Activated B cell treated with CpG ODN at 0.5 μM for 24 hours (primary cell): ENCODE measurements at regions not wholly inside any gene's neighbourhood (a gene's known extent, or its start where the extent isn't known, plus 50 kb on each side); places are given as distances from the start of the nearest gene placed in this dataset.

ENCODE experiments used
- ATAC-seq: fragments of 200-7000 bp; cut with Tn5 transposase; one replicate; pipeline ENCODE4 v1.10.0; 2021; ENCODE audit warnings: low read depth, mild to moderate bottlenecking, moderate library complexity
- CTCF ChIA-PET: fragments of 350-600 bp; sonication (Branson Sonifier 250); formaldehyde crosslinking; loops from one replicate; lab custom pipeline; 2021; ENCODE audit warnings: antibody characterized with exemption; lab: Charles Lee
- POLR2A ChIA-PET: fragments of 350-600 bp; sonication (Branson Sonifier 250); formaldehyde crosslinking; loops from one replicate; lab custom pipeline; 2021; ENCODE audit warnings: antibody characterized with exemption; lab: Charles Lee
- DNase-seq: peaks from one replicate; pipeline ENCODE4 v3.0.0; 2022
- H3K27ac Mint-ChIP-seq: one replicate; pipeline ENCODE4 v1.8.0; 2020; ENCODE audit warnings: mixed read lengths
- H3K27me3 Mint-ChIP-seq: one replicate; pipeline ENCODE4 v1.8.0; 2021; ENCODE audit warnings: mixed read lengths
- H3K36me3 Mint-ChIP-seq: one replicate; pipeline ENCODE4 v1.8.0; 2021; ENCODE audit warnings: low read depth, mixed read lengths
- H3K4me1 Mint-ChIP-seq: one replicate; pipeline ENCODE4 v1.8.0; 2021; ENCODE audit warnings: mixed read lengths
- H3K4me3 Mint-ChIP-seq: one replicate; pipeline ENCODE4 v1.8.0; 2020; ENCODE audit warnings: mild to moderate bottlenecking, mixed read lengths
- H3K9me3 Mint-ChIP-seq: one replicate; pipeline ENCODE4 v1.8.0; 2020; ENCODE audit warnings: mixed read lengths
- intact Hi-C: fragments of 100-400 bp; cut with micrococcal nuclease; formaldehyde crosslinking; loops from one replicate; pipeline ENCODE4 v1.15.1; 2024
- TF ChIP-seq, protein P1 (sequence below): fragments of 200-600 bp; IDR thresholded peaks from one replicate; pipeline ENCODE4 v1.8.0; 2022; ENCODE audit warnings: antibody characterized with exemption, mild to moderate bottlenecking

DNA sequence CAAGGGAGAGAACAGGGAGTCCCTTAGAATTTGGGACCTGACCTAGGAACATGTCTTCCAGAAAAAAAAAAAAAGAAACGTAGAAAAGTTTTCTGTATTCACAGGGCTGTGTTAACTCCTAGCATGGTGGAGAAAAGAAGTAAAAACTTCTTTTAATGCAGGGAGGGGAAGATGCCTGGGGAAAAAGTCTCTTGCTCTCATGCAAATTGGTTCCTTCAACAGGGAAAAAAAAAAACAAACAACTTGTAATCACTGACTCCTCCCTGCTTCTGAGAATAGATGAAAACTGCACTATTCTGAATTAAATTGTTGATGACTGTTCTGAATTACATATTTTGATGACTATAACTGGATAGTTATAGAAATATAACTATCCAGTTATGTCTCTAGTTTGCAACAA is 933.2 kb downstream of the TRIB2 start:
- Mint-ChIP-seq H3K27ac (no peak overlapping the region), H3K27me3 (no peaks in the 10 kb centered on the region), H3K4me3 (no peak overlapping the region), H3K4me1 (no peaks in the 10 kb centered on the region), H3K36me3 (no peaks in the 10 kb centered on the region), H3K9me3 (peaks cover 12% of the 10 kb centered on the region)
- CTCF ChIA-PET = no interaction called here
- ATAC-seq (no peak), DNase-seq (no peak)
- intact Hi-C loops = no loop called here
- POLR2A ChIA-PET = no interaction called here
- TF ChIP-seq, protein P1, sequence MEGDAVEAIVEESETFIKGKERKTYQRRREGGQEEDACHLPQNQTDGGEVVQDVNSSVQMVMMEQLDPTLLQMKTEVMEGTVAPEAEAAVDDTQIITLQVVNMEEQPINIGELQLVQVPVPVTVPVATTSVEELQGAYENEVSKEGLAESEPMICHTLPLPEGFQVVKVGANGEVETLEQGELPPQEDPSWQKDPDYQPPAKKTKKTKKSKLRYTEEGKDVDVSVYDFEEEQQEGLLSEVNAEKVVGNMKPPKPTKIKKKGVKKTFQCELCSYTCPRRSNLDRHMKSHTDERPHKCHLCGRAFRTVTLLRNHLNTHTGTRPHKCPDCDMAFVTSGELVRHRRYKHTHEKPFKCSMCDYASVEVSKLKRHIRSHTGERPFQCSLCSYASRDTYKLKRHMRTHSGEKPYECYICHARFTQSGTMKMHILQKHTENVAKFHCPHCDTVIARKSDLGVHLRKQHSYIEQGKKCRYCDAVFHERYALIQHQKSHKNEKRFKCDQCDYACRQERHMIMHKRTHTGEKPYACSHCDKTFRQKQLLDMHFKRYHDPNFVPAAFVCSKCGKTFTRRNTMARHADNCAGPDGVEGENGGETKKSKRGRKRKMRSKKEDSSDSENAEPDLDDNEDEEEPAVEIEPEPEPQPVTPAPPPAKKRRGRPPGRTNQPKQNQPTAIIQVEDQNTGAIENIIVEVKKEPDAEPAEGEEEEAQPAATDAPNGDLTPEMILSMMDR = no peak

DNA sequence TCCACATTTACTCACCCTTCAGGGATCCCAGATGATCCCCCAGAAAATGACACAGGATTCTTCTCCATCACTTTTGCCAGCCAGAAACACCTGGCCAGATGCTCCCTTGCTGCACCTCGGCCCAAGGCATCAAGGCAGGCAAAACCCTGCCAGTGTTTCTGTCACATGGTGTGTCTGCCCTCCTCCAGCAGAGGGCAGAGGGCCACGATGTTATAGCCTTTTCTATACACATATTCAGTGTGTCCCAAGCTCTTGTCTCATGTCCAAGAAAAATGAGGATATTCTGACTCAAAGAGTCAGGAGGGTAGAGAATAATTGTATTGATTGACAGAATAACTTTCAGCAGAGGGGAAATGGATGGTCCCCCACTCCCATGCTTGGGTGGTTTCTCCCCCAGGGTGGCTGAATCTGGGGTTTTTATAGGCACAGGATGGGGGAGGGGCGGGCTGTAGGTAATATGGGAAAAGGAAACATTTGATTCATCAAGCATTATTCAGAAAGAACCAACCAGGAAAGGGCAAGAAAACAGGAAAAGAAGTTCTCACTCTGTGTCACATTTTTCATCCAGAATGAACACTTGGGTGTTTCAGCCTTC is 933.9 kb downstream of the TRIB2 start:
- no peaks in the 10 kb centered on the region for H3K4me1 Mint-ChIP-seq
- intact Hi-C loops = no loop called here
- no peak overlapping the region for H3K4me3 Mint-ChIP-seq
- H3K27me3 Mint-ChIP-seq = no peaks in the 10 kb centered on the region
- TF ChIP-seq, protein P1 = no peak
- no peak overlapping the region for H3K27ac Mint-ChIP-seq
- no peaks in the 10 kb centered on the region for H3K36me3 Mint-ChIP-seq
- ChIA-PET POLR2A (no interaction called here), CTCF (no interaction called here)
- DNase-seq (no peak), ATAC-seq (no peak)
- peaks cover 12% of the 10 kb centered on the region for H3K9me3 Mint-ChIP-seq

DNA sequence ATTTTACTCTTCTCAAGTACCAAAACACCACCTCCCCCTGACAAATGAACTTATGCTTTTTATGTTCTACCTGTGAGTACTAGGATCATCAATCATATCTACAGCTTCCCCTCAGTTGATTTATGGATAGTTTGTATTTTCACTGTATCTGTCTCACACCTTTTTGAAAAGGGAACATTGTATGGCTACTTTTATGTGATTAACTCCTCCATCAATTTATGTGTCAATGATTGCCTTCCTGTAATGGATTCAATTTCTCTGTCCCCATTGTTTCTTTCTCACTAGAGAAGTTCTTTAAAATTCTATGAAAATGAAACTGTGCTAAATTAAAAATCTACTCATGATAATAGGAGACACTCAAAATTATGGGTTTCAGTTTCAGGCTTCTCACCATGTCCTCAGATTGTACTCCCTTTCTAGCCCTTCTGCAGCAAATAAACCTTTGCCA is 935.0 kb downstream of the TRIB2 start:
- Mint-ChIP-seq H3K9me3 (peaks cover 8% of the 10 kb centered on the region), H3K27me3 (no peaks in the 10 kb centered on the region), H3K4me3 (no peak overlapping the region), H3K36me3 (no peaks in the 10 kb centered on the region), H3K27ac (no peak overlapping the region), H3K4me1 (no peaks in the 10 kb centered on the region)
- DNase-seq (no peak), ATAC-seq (no peak)
- CTCF ChIA-PET = no interaction called here
- intact Hi-C loops = loop anchor here (1.0 kb wide), 1 partner anchor 33 kb away; no protein-coding TSS in a partner anchor
- POLR2A ChIA-PET = no interaction called here
- TF ChIP-seq, protein P1 = no peak

DNA sequence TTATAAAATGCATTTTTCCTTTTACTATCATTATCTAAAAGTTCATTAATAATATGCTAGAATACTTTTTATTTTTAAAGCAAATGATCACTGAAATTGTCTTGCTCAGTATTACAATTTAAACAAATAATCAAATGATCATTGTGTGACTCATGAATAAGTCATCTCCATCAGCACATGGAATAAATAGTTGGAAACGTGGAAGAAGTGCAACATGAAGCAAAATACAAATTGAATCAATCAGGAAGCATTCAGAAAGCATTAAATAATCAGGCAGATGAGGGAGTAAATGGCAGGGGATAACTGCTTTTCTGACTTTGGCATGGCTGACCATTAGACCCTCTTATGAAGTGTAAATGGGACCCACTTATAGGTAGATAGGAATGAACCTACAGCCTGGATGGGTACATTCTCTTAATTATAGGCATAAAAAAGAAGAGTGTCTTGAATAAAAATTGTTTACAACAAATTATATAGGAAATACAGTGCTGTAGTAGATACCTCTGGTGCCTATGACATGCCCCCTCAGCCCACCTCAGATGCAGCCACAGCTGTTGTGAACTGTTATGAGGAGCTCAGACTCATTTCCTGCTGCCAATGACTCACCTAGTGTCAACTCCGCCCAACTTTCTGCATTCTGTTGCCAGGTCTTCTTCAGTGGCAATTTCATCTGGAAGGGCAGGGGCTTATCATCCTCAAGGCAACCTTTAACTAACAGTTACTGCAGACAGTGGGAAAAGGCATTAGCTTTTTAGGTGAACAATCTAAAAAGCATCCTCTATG is 936.0 kb downstream of the TRIB2 start:
- DNase-seq (no peak), ATAC-seq (no peak)
- intact Hi-C loops = loop anchor here (1.0 kb wide), 1 partner anchor 32 kb away; no protein-coding TSS in a partner anchor
- no peaks in the 10 kb centered on the region for H3K27me3 Mint-ChIP-seq
- TF ChIP-seq, protein P1 = no peak
- H3K27ac Mint-ChIP-seq = no peak overlapping the region
- no peak overlapping the region for H3K4me3 Mint-ChIP-seq
- H3K9me3 Mint-ChIP-seq = peaks cover 8% of the 10 kb centered on the region
- POLR2A ChIA-PET = no interaction called here
- no peaks in the 10 kb centered on the region for H3K4me1 Mint-ChIP-seq
- CTCF ChIA-PET = no interaction called here
- H3K36me3 Mint-ChIP-seq = no peaks in the 10 kb centered on the region

DNA sequence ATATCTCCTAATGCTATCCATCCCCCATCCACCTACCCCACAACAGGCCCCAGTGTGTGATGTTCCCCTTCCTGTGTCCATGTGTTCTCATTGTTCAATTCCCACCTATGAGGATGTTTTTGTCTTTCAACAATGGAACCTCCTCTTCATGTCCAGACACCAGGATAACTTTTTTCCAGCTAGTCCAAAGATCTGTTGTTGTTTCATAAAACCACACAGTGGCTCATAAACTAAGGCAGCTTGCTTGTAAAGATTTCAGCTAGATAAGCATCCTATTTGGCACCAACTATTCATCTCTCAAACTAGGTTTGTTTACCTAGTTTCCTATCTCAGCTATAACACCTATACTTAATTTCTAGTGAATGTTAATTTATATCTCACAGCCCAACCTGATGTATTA is 937.7 kb downstream of the TRIB2 start:
- ATAC-seq (no peak), DNase-seq (no peak)
- Mint-ChIP-seq H3K27ac (no peak overlapping the region), H3K4me3 (no peak overlapping the region), H3K27me3 (no peaks in the 10 kb centered on the region), H3K36me3 (no peaks in the 10 kb centered on the region), H3K4me1 (no peaks in the 10 kb centered on the region), H3K9me3 (peaks cover 8% of the 10 kb centered on the region)
- ChIA-PET CTCF (no interaction called here), POLR2A (no interaction called here)
- TF ChIP-seq, protein P1 = no peak
- intact Hi-C loops = no loop called here
